GM19455 (cell line): ENCODE measurements at regions not wholly inside any gene's neighbourhood (a gene's known extent, or its start where the extent isn't known, plus 50 kb on each side); places are given as distances from the start of the nearest gene placed in this dataset.
"Not testable (repeated sequence)": the region's sequence is repeated elsewhere in the genome, so short reads cannot be mapped to it uniquely, and the experiment has no call there.

ENCODE experiments used
- ATAC-seq: cut with Tn5 transposase; IDR thresholded peaks from one replicate; pipeline ENCODE4 v1.9.1; 2021; ENCODE audit not compliant: unreplicated experiment

GRCh38 chr11:67940440-67940839 is 63.5 kb downstream of the UNC93B1 start:
- ATAC-seq: not testable (repeated sequence)

DNA sequence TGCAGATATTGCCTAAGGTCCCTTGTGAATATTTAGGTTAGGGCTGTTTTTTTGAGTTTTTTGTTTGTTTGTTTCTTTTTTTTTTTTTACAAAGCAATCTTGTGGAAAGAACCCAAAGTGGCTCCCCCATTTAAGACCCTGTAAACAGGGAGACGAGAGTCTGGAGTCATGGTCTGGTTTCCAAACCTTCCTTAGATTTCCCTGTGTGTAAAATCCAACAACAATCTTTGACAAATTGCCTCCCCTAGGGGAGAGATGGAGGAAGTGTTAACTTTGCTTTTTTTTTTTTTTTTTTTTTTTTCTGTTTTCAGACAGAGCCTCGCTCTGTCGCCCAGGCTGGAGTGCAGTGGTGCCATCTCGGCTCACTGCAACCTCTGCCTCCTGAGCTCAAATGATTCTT is 64.9 kb downstream of the UNC93B1 start:
- not testable (repeated sequence) for ATAC-seq

DNA sequence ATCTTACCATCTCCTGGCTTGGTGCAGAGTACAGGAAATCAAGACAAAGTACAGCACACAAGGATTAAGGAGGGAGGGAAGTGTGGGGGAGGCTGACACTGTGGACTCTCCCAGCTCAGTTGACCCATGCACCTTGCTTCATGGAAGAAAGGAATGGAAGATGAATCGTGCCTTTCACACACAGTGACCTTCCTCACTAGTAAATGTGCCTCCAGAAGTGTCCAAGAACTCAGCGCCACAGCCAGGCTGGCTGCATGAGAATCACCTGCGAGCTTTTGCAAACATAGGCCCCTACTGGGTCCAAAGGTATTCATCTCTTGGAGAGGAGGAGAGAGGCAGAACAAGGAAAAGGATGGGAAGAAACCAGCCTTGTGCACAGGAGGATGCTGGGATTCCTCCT is 65.5 kb downstream of the UNC93B1 start:
- not testable (repeated sequence) for ATAC-seq

GRCh38 chr11:67923565-67923964 is 80.3 kb downstream of the UNC93B1 start:
- not testable (repeated sequence) for ATAC-seq

- not testable (repeated sequence) for ATAC-seq
Observed at GRCh38 chr11:67920546-67920945, 83.4 kb downstream of the UNC93B1 start.

- ATAC-seq: not testable (repeated sequence)
Observed at GRCh38 chr11:67912184-67912583, 91.7 kb downstream of the UNC93B1 start.

- not testable (repeated sequence) for ATAC-seq
Observed at GRCh38 chr11:67911211-67911610, 92.7 kb downstream of the UNC93B1 start.

- ATAC-seq: not testable (repeated sequence)
Observed at GRCh38 chr11:67910803-67911202, 93.1 kb downstream of the UNC93B1 start.

DNA sequence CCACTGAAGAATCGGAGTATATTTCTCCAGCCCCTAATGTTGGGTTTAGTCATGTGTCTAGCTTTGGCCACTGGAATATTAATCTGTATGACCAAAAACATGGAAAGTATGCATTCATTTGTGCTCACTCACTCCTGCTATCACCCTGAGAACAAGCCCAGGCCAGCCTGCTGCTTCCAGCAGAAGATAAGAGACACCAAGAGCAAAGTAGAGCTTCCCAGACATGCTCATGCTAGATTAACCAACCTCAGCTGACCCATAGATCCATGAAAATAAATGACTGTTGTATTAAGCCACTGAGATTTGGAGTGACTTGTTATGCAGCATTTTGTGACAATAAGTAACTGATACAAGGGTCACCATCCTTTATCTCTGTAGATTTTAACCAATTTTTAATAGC is 96.9 kb downstream of the UNC93B1 start:
- not testable (repeated sequence) for ATAC-seq

- ATAC-seq: not testable (repeated sequence)
Observed at GRCh38 chr11:67899462-67899861, 104.4 kb downstream of the UNC93B1 start.

DNA sequence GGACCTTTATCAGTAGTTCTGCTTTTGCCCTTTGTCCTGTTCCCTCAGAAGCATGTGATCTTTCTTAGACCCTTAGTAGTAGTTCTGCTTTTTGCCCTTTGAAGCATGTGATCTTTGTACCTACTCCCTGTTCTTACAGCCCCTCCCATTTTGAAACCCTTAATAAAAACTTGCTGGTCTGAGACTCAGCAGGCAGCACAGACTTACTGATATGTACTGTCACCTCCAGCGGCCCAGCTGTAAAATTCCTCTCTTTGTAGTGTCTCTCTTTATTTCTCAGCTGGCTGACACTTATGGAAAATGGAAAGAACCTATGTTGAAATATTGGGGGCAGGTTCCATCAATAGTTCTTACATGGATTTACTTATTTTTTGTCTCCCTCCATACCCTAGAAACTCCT is 110.4 kb downstream of the UNC93B1 start:
- ATAC-seq: not testable (repeated sequence)

- not testable (repeated sequence) for ATAC-seq
Observed at GRCh38 chr11:67889646-67890045, 114.3 kb downstream of the UNC93B1 start.

DNA sequence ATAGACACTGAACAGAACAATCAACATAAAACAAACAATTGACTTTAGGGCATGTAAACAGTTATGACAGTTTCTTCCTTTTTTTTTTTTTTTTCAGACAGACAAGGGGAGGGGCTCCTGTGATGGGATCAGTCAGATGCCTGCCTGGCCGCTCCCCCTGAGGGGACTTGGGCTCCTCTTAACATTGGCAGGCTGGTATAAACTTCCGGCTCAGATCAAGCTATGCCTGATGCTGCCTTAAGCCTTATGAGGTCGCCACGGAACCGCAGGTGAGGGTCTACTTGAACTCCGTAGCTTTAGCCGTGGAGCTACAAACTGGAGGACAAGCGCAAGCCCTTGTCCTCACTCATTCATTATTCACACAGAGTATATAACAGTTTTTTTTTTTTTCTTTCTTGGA is 115.8 kb downstream of the UNC93B1 start:
- not testable (repeated sequence) for ATAC-seq

DNA sequence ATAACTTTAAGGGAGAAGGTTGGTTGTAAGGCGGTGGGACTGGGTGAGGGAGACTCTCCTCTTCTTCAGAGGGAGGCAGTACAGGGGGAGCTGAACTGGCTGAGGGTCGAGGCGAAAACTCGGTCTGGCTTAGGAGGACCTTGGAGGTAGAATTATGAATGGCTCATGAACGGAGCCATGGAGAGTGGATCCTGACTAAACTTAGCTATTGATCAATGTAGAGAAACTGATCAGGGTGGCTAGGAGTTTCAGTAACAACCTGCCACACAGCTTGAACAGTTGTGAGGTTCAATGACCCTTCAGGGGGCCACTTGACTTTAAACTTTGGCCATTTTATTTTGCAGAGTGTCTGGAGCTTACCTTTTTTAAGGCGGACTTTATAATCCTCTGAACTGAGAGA is 117.2 kb downstream of the UNC93B1 start:
- not testable (repeated sequence) for ATAC-seq

DNA sequence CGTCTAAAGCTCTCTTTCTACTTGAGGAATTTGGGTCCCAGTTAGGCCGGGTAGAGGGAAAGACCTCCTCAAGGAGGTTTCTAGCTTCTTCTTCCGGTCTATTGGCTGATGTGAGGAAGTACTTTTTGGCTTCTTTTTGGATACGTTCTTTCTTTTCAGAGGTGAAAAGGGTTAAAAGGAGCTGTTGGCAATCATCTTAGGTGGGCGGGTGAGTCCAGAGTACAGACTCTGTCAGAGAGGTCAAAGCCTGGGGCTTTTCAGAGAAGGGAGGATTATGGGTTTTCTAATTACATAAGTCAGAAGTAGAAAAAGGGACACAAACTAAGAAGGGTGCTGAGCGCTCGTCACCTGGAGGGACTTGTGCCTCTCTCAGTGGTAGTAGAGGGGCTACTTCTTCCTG is 117.7 kb downstream of the UNC93B1 start:
- ATAC-seq: not testable (repeated sequence)

GRCh38 chr11:67885574-67885973 is 118.3 kb downstream of the UNC93B1 start:
- not testable (repeated sequence) for ATAC-seq

GRCh38 chr11:67884761-67885558 is 118.9 kb downstream of the UNC93B1 start:
- ATAC-seq: not testable (repeated sequence)

DNA sequence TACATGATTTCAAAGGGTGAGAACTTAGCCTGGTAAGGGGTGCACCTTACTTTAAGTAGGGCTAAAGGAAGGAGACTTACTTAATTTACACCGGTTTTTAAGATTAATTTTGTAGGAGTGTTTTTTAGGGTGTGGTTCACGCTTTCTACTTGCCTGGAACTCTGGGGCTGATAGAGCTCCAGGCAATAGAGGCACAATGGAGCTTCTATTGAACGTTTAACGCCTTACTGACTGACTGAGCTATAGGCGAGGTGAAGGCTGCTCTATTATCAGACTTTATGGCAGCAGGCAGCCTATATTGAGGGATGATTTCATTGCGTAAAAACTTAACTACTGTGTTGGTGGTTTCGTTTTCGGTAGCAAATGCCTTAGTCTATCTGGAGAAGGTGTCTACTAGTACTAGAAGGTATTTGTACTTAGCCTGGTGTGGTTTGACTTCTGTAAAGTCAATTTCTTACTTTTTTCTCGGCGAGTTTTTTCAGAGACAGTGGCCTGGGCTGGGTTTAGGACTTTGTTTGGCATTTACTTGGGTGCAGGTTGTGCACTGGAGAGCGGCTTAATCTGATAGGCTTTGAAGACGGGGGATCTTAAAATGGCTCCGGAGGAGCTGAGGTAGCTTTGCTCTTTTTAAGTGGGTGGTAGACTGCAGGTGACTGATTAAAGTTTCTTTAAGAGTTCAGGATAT is 119.7 kb downstream of the UNC93B1 start:
- not testable (repeated sequence) for ATAC-seq

GRCh38 chr11:67882304-67882703 is 121.6 kb downstream of the UNC93B1 start:
- not testable (repeated sequence) for ATAC-seq

DNA sequence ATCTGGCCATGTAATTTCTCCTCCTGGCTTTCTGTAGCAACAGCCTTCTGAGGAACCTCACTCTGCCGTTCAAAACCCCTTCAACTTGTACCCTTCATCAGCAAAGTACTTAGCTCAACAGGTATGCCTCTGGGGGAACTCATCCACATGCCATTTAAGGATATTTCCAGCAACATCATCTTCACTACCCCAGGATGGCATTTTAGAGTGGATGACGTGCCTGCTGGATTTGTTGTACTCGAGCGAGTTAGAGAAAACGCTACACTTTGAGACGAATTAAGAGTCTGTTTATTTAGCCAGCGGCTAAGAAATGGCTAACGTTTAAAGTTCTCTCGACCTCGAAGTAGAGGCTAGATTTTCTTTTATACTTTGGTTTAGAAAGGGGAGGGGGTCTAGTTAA is 122.1 kb downstream of the UNC93B1 start:
- not testable (repeated sequence) for ATAC-seq

DNA sequence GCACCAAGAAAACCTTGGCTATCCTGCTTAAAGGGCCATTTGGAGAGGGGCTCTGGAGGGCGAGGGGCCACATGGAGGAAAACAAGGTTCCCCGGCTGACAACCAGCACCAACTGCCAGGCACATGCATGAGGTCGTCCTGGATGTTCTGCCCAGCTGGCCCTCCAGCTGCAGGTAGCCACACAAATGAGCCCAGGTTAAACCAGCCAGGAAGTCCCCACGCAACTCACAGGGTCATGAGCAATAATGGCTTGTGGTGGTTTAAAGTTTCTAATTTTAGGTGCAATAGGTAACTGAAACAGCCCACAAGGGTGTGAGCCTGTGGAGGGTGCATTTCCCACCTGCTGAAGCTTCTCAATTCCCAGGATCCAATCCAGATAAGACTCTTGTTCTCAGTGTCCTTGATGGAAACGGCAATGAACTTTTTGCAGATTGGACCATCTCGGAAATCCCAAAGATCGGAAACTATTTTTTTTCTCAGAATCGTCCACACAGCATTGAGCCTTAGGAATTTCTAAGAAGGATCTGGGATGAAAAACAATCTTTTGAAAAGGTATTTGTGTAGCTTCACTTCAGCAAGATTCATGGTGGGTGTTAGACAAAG is 123.2 kb downstream of the UNC93B1 start:
- not testable (repeated sequence) for ATAC-seq

GRCh38 chr11:67878666-67879065 is 125.2 kb downstream of the UNC93B1 start:
- ATAC-seq: not testable (repeated sequence)
